ENCODE measurements at regions not wholly inside any gene's neighbourhood (a gene's known extent, or its start where the extent isn't known, plus 50 kb on each side); places are given as distances from the start of the nearest gene placed in this dataset.

GRCh38 chr3:139258276-139258675 lies 85.5 kb upstream of the MRPS22 start:
- no peaks in the 10 kb centered on the region for H3K36me3 ChIP-seq (ENCODE audit: control insufficient read depth in 4 of 4, insufficient read depth in 4 of 4, low read length in 3 of 4)
- DNase-seq, result no peak
- ChIA-PET POLR2A (no interaction called here), CTCF (no interaction called here)
- H3K27ac ChIP-seq (ENCODE audit: insufficient read depth in 1 of 2, low read depth in 1 of 2, low read length in 2 of 2, poor library complexity in 1 of 2, severe bottlenecking in 2 of 2), result no peak overlapping the region
- no peak overlapping the region for H3K4me3 ChIP-seq (ENCODE audit: control insufficient read depth in 1 of 7, extremely low read depth in 1 of 7, insufficient read depth in 4 of 7, low read depth in 2 of 7, low read length in 6 of 7)
- H3K27me3 ChIP-seq (replicated peaks in 2 of 5; ENCODE audit: control insufficient read depth in 4 of 5, insufficient read depth in 5 of 5, low read length in 4 of 5), result peaks cover 0 to 8% (median 0%) of the 10 kb centered on the region in 5 experiments
- H3K4me1 ChIP-seq (ENCODE audit: control extremely low read depth in 1 of 4, control insufficient read depth in 4 of 4, insufficient read depth in 4 of 4, low read length in 3 of 4), result no peaks in the 10 kb centered on the region
- WGBS (ENCODE audit: insufficient coverage), result 65% methylated on average over 3 of the region's 4 CpGs
- H3K9me3 ChIP-seq (ENCODE audit: control extremely low read depth in 1 of 5, control insufficient read depth in 4 of 5, insufficient read depth in 2 of 5, low read depth in 1 of 5, low read length in 4 of 5), result no peaks in the 10 kb centered on the region

DNA sequence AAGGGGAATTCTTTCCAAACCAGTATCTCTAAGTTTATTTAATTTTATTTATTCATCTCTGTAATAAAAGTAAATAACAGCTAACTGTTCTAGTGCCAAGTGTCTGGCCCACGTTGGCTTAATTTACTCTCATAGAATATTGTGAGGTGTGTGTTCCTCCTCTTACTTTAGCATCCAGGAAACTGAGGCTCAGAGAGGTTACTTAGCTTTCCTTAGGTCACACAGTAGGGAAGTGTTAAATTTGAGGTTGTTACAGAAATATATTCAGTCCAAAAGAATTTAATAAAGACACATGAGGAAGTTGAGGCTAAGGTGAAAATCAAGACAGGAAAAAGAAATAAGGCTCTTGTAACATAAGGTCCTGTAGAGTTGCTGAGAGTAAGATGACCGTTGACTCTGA lies 84.4 kb upstream of the MRPS22 start:
- ChIA-PET POLR2A (no interaction called here), CTCF (no interaction called here)
- H3K27ac ChIP-seq (ENCODE audit: insufficient read depth in 1 of 2, low read depth in 1 of 2, low read length in 2 of 2, poor library complexity in 1 of 2, severe bottlenecking in 2 of 2), result no peak overlapping the region
- no CpG with 5 or more reads among the region's 2 CpGs for WGBS (ENCODE audit: insufficient coverage)
- H3K4me1 ChIP-seq (ENCODE audit: control extremely low read depth in 1 of 4, control insufficient read depth in 4 of 4, insufficient read depth in 4 of 4, low read length in 3 of 4), result no peaks in the 10 kb centered on the region
- no peaks in the 10 kb centered on the region for H3K9me3 ChIP-seq (ENCODE audit: control extremely low read depth in 1 of 5, control insufficient read depth in 4 of 5, insufficient read depth in 2 of 5, low read depth in 1 of 5, low read length in 4 of 5)
- no peak overlapping the region for H3K4me3 ChIP-seq (ENCODE audit: control insufficient read depth in 1 of 7, extremely low read depth in 1 of 7, insufficient read depth in 4 of 7, low read depth in 2 of 7, low read length in 6 of 7)
- H3K27me3 ChIP-seq (replicated peaks in 2 of 5; ENCODE audit: control insufficient read depth in 4 of 5, insufficient read depth in 5 of 5, low read length in 4 of 5), result peaks cover 0 to 6% (median 0%) of the 10 kb centered on the region in 5 experiments
- H3K36me3 ChIP-seq (ENCODE audit: control insufficient read depth in 4 of 4, insufficient read depth in 4 of 4, low read length in 3 of 4), result no peaks in the 10 kb centered on the region
- no peak for DNase-seq

DNA sequence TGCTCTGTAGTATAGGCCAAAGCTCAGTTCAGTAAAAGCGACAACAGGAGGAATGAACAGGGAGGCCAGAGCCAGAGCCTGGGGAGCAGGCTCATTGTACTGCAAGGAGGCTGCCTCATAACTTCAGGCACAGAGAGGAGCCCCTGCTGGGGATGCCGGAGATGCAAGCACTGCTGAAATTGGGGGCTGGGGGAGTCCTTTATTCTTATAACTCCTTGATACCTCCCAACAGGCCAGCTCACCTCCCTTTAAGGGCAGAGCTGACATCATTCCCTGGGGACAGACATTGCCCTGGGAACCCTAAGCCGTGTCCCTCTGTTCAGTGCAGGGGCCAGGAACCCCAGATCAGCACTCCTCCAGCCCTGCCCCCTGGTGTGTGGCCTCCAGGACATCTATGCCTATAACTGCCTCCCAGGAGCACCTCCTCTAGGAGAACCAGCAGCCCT lies 83.8 kb upstream of the MRPS22 start:
- peaks cover 0 to 6% (median 0%) of the 10 kb centered on the region in 5 experiments for H3K27me3 ChIP-seq (replicated peaks in 2 of 5; ENCODE audit: control insufficient read depth in 4 of 5, insufficient read depth in 5 of 5, low read length in 4 of 5)
- POLR2A ChIA-PET, result no interaction called here
- H3K9me3 ChIP-seq (ENCODE audit: control extremely low read depth in 1 of 5, control insufficient read depth in 4 of 5, insufficient read depth in 2 of 5, low read depth in 1 of 5, low read length in 4 of 5), result no peaks in the 10 kb centered on the region
- no peaks in the 10 kb centered on the region for H3K36me3 ChIP-seq (ENCODE audit: control insufficient read depth in 4 of 4, insufficient read depth in 4 of 4, low read length in 3 of 4)
- WGBS (ENCODE audit: insufficient coverage), result 79% methylated on average over 3 of the region's 3 CpGs
- no peaks in the 10 kb centered on the region for H3K4me1 ChIP-seq (ENCODE audit: control extremely low read depth in 1 of 4, control insufficient read depth in 4 of 4, insufficient read depth in 4 of 4, low read length in 3 of 4)
- CTCF ChIA-PET, result no interaction called here
- H3K27ac ChIP-seq (ENCODE audit: insufficient read depth in 1 of 2, low read depth in 1 of 2, low read length in 2 of 2, poor library complexity in 1 of 2, severe bottlenecking in 2 of 2), result no peak overlapping the region
- no peak overlapping the region for H3K4me3 ChIP-seq (ENCODE audit: control insufficient read depth in 1 of 7, extremely low read depth in 1 of 7, insufficient read depth in 4 of 7, low read depth in 2 of 7, low read length in 6 of 7)
- no peak for DNase-seq

DNA sequence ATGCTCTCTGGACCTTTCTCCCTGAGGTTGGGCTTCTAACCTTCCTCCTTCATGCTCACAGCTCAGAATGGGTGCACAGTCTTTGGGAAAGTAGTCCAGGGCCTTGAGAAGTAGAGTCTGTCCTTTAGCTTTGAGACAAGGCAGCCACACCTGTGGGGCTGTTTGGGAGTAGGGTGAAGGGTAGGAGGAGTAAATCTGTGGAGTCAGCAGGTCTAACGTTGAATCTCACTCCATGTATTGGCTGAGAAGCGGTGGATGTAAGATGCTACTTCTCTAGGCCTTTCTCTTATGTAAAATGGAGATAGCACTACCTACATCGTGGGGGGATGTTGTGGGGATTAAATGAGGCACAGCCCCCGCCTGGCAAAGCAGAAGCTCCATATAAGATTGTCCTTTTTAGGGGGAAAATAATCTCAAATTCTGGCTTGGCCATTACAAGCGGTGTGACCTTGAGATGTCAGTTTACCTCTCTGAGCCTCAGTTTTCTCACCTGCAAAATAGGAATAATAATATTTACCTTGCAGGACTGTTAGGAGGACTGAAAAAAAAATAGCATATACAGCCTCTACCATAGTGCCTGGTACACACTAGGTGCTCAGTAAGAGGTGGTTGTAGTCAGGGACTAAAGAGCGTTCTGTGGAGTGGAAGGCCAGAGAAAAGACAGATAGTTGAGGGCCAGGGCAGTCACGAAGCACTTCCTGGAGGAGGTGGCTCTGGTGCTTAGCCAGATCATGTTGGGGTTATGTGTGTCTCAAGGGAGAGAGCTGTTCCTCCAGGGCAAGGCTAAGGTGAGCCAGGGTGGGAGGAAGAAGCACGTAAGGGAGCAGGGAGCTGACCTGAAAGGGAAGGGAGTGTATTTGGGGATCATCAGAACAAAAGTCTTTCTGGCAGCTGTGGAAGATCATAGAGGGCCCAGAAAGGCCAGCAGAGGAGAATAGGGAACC lies 82.8 kb upstream of the MRPS22 start:
- no peak overlapping the region for H3K27ac ChIP-seq (ENCODE audit: insufficient read depth in 1 of 2, low read depth in 1 of 2, low read length in 2 of 2, poor library complexity in 1 of 2, severe bottlenecking in 2 of 2)
- WGBS (ENCODE audit: insufficient coverage), result 93% methylated on average over 5 of the region's 8 CpGs
- no peaks in the 10 kb centered on the region for H3K36me3 ChIP-seq (ENCODE audit: control insufficient read depth in 4 of 4, insufficient read depth in 4 of 4, low read length in 3 of 4)
- no peak overlapping the region for H3K4me3 ChIP-seq (ENCODE audit: control insufficient read depth in 1 of 7, extremely low read depth in 1 of 7, insufficient read depth in 4 of 7, low read depth in 2 of 7, low read length in 6 of 7)
- H3K4me1 ChIP-seq (ENCODE audit: control extremely low read depth in 1 of 4, control insufficient read depth in 4 of 4, insufficient read depth in 4 of 4, low read length in 3 of 4), result no peaks in the 10 kb centered on the region
- ChIA-PET POLR2A (no interaction called here), CTCF (interaction anchor here (0.8 kb wide), 1 partner anchor 10 kb away, joined by 3 read pairs; no protein-coding TSS in a partner anchor)
- H3K9me3 ChIP-seq (ENCODE audit: control extremely low read depth in 1 of 5, control insufficient read depth in 4 of 5, insufficient read depth in 2 of 5, low read depth in 1 of 5, low read length in 4 of 5), result no peaks in the 10 kb centered on the region
- peaks cover 0 to 8% (median 0%) of the 10 kb centered on the region in 5 experiments for H3K27me3 ChIP-seq (replicated peaks in 2 of 5; ENCODE audit: control insufficient read depth in 4 of 5, insufficient read depth in 5 of 5, low read length in 4 of 5)
- DNase-seq, result no peak

- no peak for DNase-seq
- ChIA-PET POLR2A (no interaction called here), CTCF (no interaction called here)
- over 99% methylated on average over 7 of the region's 7 CpGs for WGBS (ENCODE audit: insufficient coverage)
- Histone ChIP-seq H3K27me3 (replicated peaks in 2 of 5; ENCODE audit: control insufficient read depth in 4 of 5, insufficient read depth in 5 of 5, low read length in 4 of 5) (peaks cover 0 to 8% (median 0%) of the 10 kb centered on the region in 5 experiments), H3K27ac (ENCODE audit: insufficient read depth in 1 of 2, low read depth in 1 of 2, low read length in 2 of 2, poor library complexity in 1 of 2, severe bottlenecking in 2 of 2) (no peak overlapping the region), H3K36me3 (ENCODE audit: control insufficient read depth in 4 of 4, insufficient read depth in 4 of 4, low read length in 3 of 4) (no peaks in the 10 kb centered on the region), H3K9me3 (ENCODE audit: control extremely low read depth in 1 of 5, control insufficient read depth in 4 of 5, insufficient read depth in 2 of 5, low read depth in 1 of 5, low read length in 4 of 5) (no peaks in the 10 kb centered on the region), H3K4me3 (ENCODE audit: control insufficient read depth in 1 of 7, extremely low read depth in 1 of 7, insufficient read depth in 4 of 7, low read depth in 2 of 7, low read length in 6 of 7) (no peak overlapping the region), H3K4me1 (ENCODE audit: control extremely low read depth in 1 of 4, control insufficient read depth in 4 of 4, insufficient read depth in 4 of 4, low read length in 3 of 4) (no peaks in the 10 kb centered on the region)
Measured at GRCh38 chr3:139261754-139262586, 81.8 kb upstream of the MRPS22 start.

DNA sequence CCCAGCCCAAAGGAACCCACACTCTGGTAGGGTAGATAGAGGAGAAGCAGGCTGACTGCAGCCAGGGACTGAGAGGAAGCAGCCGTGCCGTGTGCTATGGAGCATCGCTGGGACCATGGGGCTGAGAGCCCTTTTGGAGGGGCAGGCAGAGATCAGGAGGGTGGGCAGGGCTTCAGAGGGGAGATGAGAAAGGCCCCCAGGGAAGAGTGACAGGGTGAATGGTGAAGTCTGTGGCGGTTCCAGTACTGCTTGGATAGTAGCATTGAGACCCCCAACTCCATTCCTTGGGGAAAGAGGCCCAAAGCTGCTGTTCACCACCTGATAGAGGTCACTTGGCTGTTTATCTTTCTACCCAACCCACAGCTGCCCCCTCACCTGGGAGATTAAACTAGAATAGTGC lies 80.0 kb upstream of the MRPS22 start:
- H3K4me3 ChIP-seq (ENCODE audit: control insufficient read depth in 1 of 7, extremely low read depth in 1 of 7, insufficient read depth in 4 of 7, low read depth in 2 of 7, low read length in 6 of 7), result no peak overlapping the region
- POLR2A ChIA-PET, result no interaction called here
- CTCF ChIA-PET, result interaction anchor here (1.0 kb wide), 1 partner anchor 10 kb away, joined by 3 read pairs; no protein-coding TSS in a partner anchor
- H3K36me3 ChIP-seq (ENCODE audit: control insufficient read depth in 4 of 4, insufficient read depth in 4 of 4, low read length in 3 of 4), result no peaks in the 10 kb centered on the region
- peaks cover 0 to 8% (median 0%) of the 10 kb centered on the region in 5 experiments for H3K27me3 ChIP-seq (replicated peaks in 2 of 5; ENCODE audit: control insufficient read depth in 4 of 5, insufficient read depth in 5 of 5, low read length in 4 of 5)
- DNase-seq, result no peak
- no peak overlapping the region for H3K27ac ChIP-seq (ENCODE audit: insufficient read depth in 1 of 2, low read depth in 1 of 2, low read length in 2 of 2, poor library complexity in 1 of 2, severe bottlenecking in 2 of 2)
- H3K9me3 ChIP-seq (ENCODE audit: control extremely low read depth in 1 of 5, control insufficient read depth in 4 of 5, insufficient read depth in 2 of 5, low read depth in 1 of 5, low read length in 4 of 5), result no peaks in the 10 kb centered on the region
- no peaks in the 10 kb centered on the region for H3K4me1 ChIP-seq (ENCODE audit: control extremely low read depth in 1 of 4, control insufficient read depth in 4 of 4, insufficient read depth in 4 of 4, low read length in 3 of 4)
- WGBS (ENCODE audit: insufficient coverage), result 96% methylated on average over 4 of the region's 4 CpGs

GRCh38 chr3:139264375-139264774 lies 79.4 kb upstream of the MRPS22 start:
- Histone ChIP-seq H3K27me3 (replicated peaks in 2 of 5; ENCODE audit: control insufficient read depth in 4 of 5, insufficient read depth in 5 of 5, low read length in 4 of 5) (peaks cover 0 to 8% (median 0%) of the 10 kb centered on the region in 5 experiments), H3K9me3 (ENCODE audit: control extremely low read depth in 1 of 5, control insufficient read depth in 4 of 5, insufficient read depth in 2 of 5, low read depth in 1 of 5, low read length in 4 of 5) (no peaks in the 10 kb centered on the region)

More at GRCh38 chr3:139264375-139264774, 79.4 kb upstream of the MRPS22 start:
- H3K27ac ChIP-seq (ENCODE audit: insufficient read depth in 1 of 2, low read depth in 1 of 2, low read length in 2 of 2, poor library complexity in 1 of 2, severe bottlenecking in 2 of 2), result no peak overlapping the region
- no peak overlapping the region for H3K4me3 ChIP-seq (ENCODE audit: control insufficient read depth in 1 of 7, extremely low read depth in 1 of 7, insufficient read depth in 4 of 7, low read depth in 2 of 7, low read length in 6 of 7)
- no peaks in the 10 kb centered on the region for H3K36me3 ChIP-seq (ENCODE audit: control insufficient read depth in 4 of 4, insufficient read depth in 4 of 4, low read length in 3 of 4)
- no peak for DNase-seq
- ChIA-PET CTCF (no interaction called here), POLR2A (no interaction called here)
- H3K4me1 ChIP-seq (ENCODE audit: control extremely low read depth in 1 of 4, control insufficient read depth in 4 of 4, insufficient read depth in 4 of 4, low read length in 3 of 4), result no peaks in the 10 kb centered on the region
- 94% methylated on average over 2 of the region's 3 CpGs for WGBS (ENCODE audit: insufficient coverage)

Data from common myeloid progenitor, CD34-positive (primary cell).